T-helper 17 cell (primary cell): ENCODE measurements at regions not wholly inside any gene's neighbourhood (a gene's known extent, or its start where the extent isn't known, plus 50 kb on each side); places are given as distances from the start of the nearest gene placed in this dataset.
A peak's percentile ranks its signal among the peaks of the same experiment; 100 is the strongest.

ENCODE experiments used
- ATAC-seq: fragments of 150-1000 bp; cut with Tn5 transposase; 2 replicates; pipeline ENCODE4 v1.10.0; 2021; ENCODE audit warnings: mild to moderate bottlenecking, moderate library complexity
- DNase-seq, 3 donors: peaks; one replicate each; pipeline versions ENCODE4 v3.0.0 to v3.0.0-alpha.2; 2020 to 2021
- H3K9me3 ChIP-seq: one replicate; pipeline ENCODE4 v1.7.0; 2013; ENCODE audit warnings: low read length, mild to moderate bottlenecking; ENCODE audit not compliant: control insufficient read depth, poor library complexity, severe bottlenecking
- H3K27ac Mint-ChIP-seq: one replicate; pipeline ENCODE4 v1.8.0; 2022; ENCODE audit warnings: mild to moderate bottlenecking, moderate library complexity, mixed read lengths
- H3K27me3 Mint-ChIP-seq: one replicate; pipeline ENCODE4 v1.8.0; 2022; ENCODE audit warnings: mixed read lengths
- H3K36me3 Mint-ChIP-seq: one replicate; pipeline ENCODE4 v1.8.0; 2022; ENCODE audit warnings: low read depth, mixed read lengths
- H3K4me1 Mint-ChIP-seq: one replicate; pipeline ENCODE4 v1.8.0; 2022; ENCODE audit warnings: mild to moderate bottlenecking, mixed read lengths
- H3K4me3 Mint-ChIP-seq: one replicate; pipeline ENCODE4 v1.8.0; 2022; ENCODE audit warnings: mild to moderate bottlenecking, moderate library complexity, mixed read lengths

- Mint-ChIP-seq H3K4me1 (no peaks in the 10 kb centered on the region), H3K36me3 (no peaks in the 10 kb centered on the region), H3K27ac (no peak overlapping the region), H3K4me3 (no peak overlapping the region), H3K27me3 (peaks cover 24% of the 10 kb centered on the region)
- DNase-seq = no peak
- no peaks in the 10 kb centered on the region for H3K9me3 ChIP-seq
- ATAC-seq = no peak
Measured at GRCh38 chr18:79620576-79621165, 58.9 kb upstream of the CTDP1 start.

GRCh38 chr18:79621501-79621900 is 58.1 kb upstream of the CTDP1 start:
- DNase-seq (no peak), ATAC-seq (no peak)
- peaks cover 29% of the 10 kb centered on the region for H3K27me3 Mint-ChIP-seq
- no peak overlapping the region for H3K4me3 Mint-ChIP-seq
- H3K4me1 Mint-ChIP-seq = no peaks in the 10 kb centered on the region
- no peaks in the 10 kb centered on the region for H3K36me3 Mint-ChIP-seq
- H3K9me3 ChIP-seq = no peaks in the 10 kb centered on the region
- H3K27ac Mint-ChIP-seq = no peak overlapping the region

DNA sequence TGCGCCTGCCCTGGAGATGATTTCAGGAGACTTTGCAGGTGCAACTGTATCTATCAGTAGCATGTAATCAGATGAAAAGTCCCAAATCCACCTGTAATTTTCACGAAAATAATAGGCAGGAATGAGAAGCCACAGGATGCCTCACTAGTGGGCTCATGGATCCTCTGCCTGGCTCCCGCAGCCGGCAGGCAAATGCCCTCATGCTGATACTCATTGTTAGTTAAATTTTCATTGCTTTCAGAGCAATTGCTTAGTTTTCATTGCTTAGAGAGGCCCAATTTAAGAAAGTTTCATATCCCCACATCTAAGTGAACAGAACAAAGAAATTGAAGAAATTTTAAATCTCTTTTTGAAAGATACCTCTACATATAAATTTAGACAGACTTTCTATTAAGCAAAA is 57.6 kb upstream of the CTDP1 start:
- H3K9me3 ChIP-seq = no peaks in the 10 kb centered on the region
- no peak overlapping the region for H3K4me3 Mint-ChIP-seq
- no peak for DNase-seq
- H3K4me1 Mint-ChIP-seq = no peaks in the 10 kb centered on the region
- H3K36me3 Mint-ChIP-seq = no peaks in the 10 kb centered on the region
- H3K27me3 Mint-ChIP-seq = peaks cover 34% of the 10 kb centered on the region
- no peak for ATAC-seq
- no peak overlapping the region for H3K27ac Mint-ChIP-seq

DNA sequence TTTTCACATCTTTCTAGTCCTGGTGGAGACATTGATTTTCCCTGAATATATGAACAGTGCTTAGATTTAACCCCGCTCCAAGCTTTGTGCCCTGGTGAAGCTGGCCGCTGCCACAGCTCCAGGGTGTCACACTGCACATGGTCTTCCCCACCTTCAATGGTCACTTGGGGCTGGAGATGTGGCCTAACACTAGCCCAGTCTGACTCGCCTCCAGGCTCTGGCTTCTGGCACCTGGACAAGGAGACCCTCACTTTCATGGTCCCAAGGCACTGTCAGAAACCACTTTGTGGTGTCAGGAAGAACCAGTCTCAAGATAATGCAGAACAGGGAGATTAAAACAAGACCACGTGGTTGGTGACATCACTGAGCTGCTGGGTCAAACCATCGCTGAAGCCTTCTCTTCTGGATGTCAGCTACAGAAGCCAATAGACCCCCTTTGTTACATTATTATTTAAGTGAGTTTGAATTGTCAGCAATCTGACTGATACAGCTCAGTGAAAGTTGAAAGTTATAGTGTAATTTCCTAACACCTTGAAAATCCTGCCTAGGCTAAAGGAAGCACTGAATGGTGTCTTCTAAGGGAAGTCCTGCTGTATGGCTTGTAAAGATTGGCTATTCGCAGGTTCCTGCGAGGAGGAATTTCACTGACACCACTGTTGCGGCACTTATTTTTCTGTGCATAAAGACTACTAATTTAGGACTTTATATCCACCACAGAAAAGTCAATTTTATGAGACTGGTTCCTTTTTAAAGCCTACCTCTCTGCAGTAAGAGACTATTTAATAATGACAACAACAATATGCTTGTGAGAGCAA is 55.0 kb upstream of the CTDP1 start:
- Mint-ChIP-seq H3K36me3 (no peaks in the 10 kb centered on the region), H3K4me1 (no peaks in the 10 kb centered on the region), H3K4me3 (no peak overlapping the region), H3K27ac (no peak overlapping the region), H3K27me3 (peaks cover 49% of the 10 kb centered on the region)
- ATAC-seq (no peak), DNase-seq (no peak)
- H3K9me3 ChIP-seq = no peaks in the 10 kb centered on the region

DNA sequence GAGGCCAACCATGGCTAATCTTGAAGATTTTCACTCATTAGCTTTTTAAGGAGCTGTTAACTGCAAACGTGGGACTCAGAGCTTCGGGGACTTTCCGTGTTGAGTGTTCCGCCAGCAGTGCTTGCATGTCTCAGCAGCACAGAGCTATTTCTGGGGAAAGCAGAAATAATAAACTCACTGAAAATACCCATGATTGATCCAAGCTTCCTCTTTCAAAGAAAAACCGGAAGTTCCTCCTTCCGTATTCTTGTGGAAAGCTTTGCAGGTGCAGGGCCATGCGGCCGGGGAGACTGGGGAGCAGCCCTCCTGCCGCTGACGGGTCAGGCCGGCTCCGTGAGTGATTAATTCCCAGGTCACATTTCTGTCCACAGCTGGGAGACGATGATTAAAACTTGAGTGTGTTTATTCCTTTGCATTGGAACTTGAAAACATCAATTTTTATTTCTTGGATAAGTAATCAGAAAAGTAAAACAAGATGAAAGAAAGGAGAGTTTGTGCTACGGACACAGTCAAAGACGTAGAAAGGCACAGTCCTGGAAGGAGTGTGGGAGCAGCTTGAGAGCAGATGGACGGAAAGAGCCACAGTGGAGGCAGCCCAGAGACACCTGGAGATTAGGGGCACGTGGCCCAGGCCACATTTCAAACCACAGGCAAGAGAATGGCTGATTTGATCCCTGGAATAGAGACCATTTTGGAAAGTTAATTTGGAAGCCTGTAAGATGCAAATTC is 54.2 kb upstream of the CTDP1 start:
- ATAC-seq (peak; percentile 66), DNase-seq (no peak)
- Mint-ChIP-seq H3K27ac (no peak overlapping the region), H3K27me3 (peaks cover 49% of the 10 kb centered on the region), H3K4me3 (no peak overlapping the region), H3K36me3 (no peaks in the 10 kb centered on the region), H3K4me1 (no peaks in the 10 kb centered on the region)
- no peaks in the 10 kb centered on the region for H3K9me3 ChIP-seq

DNA sequence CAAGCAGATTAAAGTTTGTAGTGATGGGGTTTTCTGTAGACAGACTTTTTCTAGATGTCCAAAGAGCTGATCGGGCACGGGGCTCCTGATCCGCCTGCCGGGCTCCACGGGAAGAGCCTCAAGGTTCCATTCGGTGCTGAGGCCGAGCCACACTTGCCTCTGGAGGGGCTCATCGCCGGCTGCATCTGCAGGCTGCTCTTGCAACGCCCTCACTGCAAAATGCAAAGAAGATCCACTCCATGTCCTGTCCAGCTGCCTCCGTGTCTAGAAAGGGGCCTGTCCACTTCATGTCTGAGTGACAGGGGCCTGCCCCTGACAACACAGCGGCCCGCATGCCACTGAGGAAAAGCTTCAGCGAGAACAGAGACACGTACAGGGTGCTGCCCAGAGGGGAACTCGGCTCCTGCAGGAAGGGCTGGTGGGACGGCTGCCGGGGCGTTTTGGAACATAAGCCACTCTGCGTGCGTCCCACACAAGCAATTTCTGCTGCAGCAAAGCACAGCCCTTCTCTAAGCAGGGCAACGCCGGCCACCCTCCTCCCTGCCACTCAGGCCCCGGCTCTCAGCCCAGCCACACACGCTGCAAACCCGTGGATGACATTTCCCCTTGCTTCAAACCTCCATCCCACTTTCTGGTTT is 53.6 kb upstream of the CTDP1 start:
- no peak for ATAC-seq
- no peak overlapping the region for H3K27ac Mint-ChIP-seq
- no peak overlapping the region for H3K4me3 Mint-ChIP-seq
- DNase-seq = no peak
- H3K9me3 ChIP-seq = no peaks in the 10 kb centered on the region
- H3K4me1 Mint-ChIP-seq = peaks cover 2% of the 10 kb centered on the region
- no peaks in the 10 kb centered on the region for H3K36me3 Mint-ChIP-seq
- peaks cover 49% of the 10 kb centered on the region for H3K27me3 Mint-ChIP-seq

DNA sequence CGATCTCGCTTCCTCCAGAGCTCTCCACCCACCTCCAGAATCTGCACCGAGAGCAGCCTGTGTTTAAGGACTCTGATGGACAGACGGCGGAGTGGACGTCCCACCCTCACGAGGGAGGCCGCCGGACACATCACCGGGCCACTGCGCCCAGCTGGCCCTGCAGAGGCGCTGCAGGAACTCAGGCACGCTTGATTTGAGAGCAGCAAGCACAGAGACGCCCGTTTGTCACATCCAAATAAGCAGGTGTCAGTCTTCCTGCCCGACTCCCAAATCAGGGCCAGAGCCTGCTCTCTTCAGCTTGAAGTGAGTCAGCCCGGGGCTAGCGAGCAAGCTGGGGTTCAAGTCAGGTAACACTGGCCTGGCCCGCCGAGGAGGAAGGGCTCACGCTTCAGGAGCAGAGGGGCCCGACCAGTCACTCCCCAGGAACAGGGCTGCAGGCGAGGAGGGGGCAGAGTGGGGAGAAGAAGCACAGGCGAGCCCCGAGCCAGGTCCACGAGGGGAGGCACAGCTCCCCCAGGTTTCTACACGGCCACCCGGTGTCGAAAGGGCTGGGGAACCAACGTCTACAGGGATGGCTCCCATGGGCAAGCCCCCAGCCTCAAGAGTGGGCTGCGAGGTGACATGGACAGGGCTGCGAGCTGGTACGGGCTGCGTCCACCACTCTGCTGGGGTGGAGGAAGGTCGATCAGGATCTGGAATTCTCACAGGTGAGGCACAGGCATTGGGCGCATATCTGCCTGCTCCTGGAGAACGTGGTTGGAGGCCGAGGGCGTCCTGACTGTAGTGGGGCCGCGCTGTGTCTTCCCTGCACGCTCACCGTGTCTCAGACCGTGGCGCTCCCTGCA is 52.5 kb upstream of the CTDP1 start:
- no peak for DNase-seq
- Mint-ChIP-seq H3K27ac (no peak overlapping the region), H3K36me3 (no peaks in the 10 kb centered on the region), H3K4me1 (peaks cover 3% of the 10 kb centered on the region), H3K4me3 (no peak overlapping the region), H3K27me3 (peaks cover 49% of the 10 kb centered on the region)
- ATAC-seq = no peak
- H3K9me3 ChIP-seq = no peaks in the 10 kb centered on the region

DNA sequence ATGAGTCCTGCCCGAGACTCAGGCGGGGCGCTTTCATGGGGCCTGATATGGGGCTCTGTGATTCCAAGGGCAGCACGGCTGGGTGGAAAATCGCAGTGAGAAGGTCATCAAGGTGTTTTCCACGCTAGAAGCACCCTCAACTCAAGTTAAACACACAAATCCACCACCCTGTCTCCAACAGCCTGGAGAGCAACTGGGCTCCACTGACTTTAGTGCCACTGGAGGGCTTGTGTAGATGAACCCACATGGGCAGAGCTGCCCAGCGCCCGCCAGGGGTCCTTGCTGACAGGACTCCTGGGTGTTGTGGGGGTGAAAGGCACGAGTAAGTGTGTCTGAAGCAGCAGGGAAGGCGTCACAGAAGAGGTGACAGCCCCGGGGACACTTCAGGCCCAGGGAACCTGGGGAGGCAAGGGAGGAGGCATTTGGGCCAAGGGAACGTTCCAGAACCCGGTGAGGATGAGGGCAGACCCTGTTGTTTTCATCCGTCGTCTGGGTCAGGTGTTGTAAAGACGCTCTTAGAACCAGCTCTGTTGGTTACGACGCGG is 51.8 kb upstream of the CTDP1 start:
- H3K27me3 Mint-ChIP-seq = peaks cover 47% of the 10 kb centered on the region
- ATAC-seq = no peak
- H3K4me1 Mint-ChIP-seq = peaks cover 3% of the 10 kb centered on the region
- DNase-seq = no peak
- no peak overlapping the region for H3K27ac Mint-ChIP-seq
- no peak overlapping the region for H3K4me3 Mint-ChIP-seq
- H3K9me3 ChIP-seq = no peaks in the 10 kb centered on the region
- H3K36me3 Mint-ChIP-seq = no peaks in the 10 kb centered on the region

DNA sequence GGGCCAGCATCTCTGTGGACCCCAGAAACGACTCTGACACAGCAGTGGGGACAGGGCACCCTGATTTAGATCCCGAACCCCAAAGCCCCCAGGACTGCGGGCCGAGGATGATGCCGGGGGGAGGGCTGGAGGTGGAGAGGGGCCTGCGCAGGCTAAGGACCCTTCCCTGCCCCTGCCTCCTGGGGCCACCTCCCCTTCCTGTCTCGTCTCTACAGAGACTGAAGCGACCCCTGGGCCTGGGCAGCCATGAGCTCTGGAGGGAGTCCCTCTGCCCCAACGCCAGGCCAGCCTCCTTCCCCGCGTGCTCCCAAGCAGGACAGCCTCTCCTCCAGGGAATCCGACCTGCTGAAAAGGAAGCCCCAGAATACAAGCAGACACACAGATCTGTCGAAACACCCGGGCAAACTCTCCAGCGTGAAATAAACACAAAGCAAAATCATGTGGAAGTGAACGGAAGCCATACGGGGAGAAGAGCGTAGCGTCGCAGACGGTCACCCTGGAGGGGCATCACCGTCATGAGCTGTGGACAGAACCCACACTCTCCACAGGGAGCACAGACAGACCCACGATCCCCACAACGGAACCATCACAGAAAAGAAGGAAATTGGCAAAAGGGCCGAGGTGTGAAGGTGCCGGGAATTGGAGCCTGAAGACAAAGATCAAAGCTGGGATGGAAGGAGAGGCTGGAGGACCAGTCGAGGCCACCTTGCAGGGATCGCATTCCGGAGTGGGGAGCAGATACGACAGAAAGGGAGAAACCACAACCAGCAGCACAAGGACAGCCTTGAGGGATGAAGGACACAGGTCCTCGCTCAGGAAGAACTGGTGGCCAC is 51.0 kb upstream of the CTDP1 start:
- H3K9me3 ChIP-seq = no peaks in the 10 kb centered on the region
- Mint-ChIP-seq H3K4me1 (peaks cover 3% of the 10 kb centered on the region), H3K27me3 (peaks cover 44% of the 10 kb centered on the region), H3K4me3 (no peak overlapping the region), H3K27ac (no peak overlapping the region), H3K36me3 (no peaks in the 10 kb centered on the region)
- no peak for ATAC-seq
- no peak for DNase-seq

DNA sequence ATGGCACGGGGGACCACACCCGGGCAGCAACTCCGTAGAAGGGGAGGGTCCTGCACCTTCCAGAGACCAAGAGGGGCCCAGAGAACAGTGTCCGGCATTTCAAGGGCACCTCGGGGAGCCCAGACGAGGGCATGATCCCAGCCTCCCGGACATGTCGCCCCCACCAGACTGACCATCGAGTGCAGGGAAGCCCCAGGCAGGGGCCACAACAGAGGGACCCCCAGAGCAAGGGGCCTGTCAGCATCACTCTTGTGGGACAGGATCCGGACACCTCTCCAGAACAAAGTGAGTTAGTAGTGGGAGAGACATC is 50.4 kb upstream of the CTDP1 start:
- no peaks in the 10 kb centered on the region for H3K9me3 ChIP-seq
- Mint-ChIP-seq H3K4me3 (no peak overlapping the region), H3K4me1 (peaks cover 3% of the 10 kb centered on the region), H3K27ac (no peak overlapping the region), H3K27me3 (peaks cover 38% of the 10 kb centered on the region), H3K36me3 (no peaks in the 10 kb centered on the region)
- DNase-seq (no peak), ATAC-seq (no peak)

DNA sequence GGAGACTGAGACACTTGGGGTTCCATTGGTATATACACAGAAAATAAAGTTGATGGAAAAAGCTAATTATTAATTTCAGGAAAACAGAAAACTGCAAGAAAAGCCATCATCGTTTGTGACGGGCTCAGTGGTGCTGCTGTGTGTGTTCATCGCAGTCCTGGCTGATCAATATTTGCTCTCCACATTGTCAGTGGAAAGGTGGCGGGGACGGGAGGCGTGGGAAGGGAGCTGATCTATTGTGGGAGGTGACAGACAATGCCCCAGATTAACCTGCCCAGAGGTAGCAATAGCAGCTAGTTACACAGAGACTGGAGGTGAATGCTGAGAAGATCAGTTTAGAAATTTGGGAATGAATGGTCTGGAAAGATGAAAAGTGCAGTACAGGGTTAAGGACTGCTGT is 50.0 kb upstream of the CTDP1 start:
- no peaks in the 10 kb centered on the region for H3K9me3 ChIP-seq
- DNase-seq = no peak
- ATAC-seq = no peak
- H3K4me3 Mint-ChIP-seq = no peak overlapping the region
- H3K36me3 Mint-ChIP-seq = no peaks in the 10 kb centered on the region
- H3K27ac Mint-ChIP-seq = no peak overlapping the region
- peaks cover 3% of the 10 kb centered on the region for H3K4me1 Mint-ChIP-seq
- peaks cover 34% of the 10 kb centered on the region for H3K27me3 Mint-ChIP-seq
